Neural cell (in vitro differentiated cells): ENCODE measurements at regions not wholly inside any gene's neighbourhood (a gene's known extent, or its start where the extent isn't known, plus 50 kb on each side); places are given as distances from the start of the nearest gene placed in this dataset.

ENCODE experiments used
- H2AFZ ChIP-seq: fragments of 200-600, 300-800 bp; sonication (generic), shearing (Covaris generic); 2 replicates; pipeline ENCODE4 v1.6.0; 2014; ENCODE audit warnings: low read depth, mild to moderate bottlenecking, antibody characterized with exemption, low read length, moderate library complexity
- H3F3A ChIP-seq: fragments of 200-600 bp; shearing (Covaris generic); 2 replicates; pipeline ENCODE4 v1.6.1; 2016; ENCODE audit warnings: mild to moderate bottlenecking, moderate library complexity, mixed read lengths, antibody characterized with exemption, low read length; ENCODE audit not compliant: insufficient read depth, poor library complexity, severe bottlenecking
- H3K27ac ChIP-seq: fragments of 200-600, 300-800 bp; sonication (generic), shearing (Covaris generic); 2 replicates; pipeline ENCODE4 v1.5.1; 2014; ENCODE audit warnings: mild to moderate bottlenecking, low read length, moderate library complexity
- H3K27me3 ChIP-seq: fragments of 300-800, 200-600 bp; sonication (generic), shearing (Covaris generic); 2 replicates; pipeline ENCODE4 v1.6.0; 2014; ENCODE audit warnings: mild to moderate bottlenecking, low read depth, low read length, moderate library complexity; ENCODE audit not compliant: insufficient read depth
- H3K36me3 ChIP-seq: fragments of 300-800, 200-600 bp; sonication (generic), shearing (Covaris generic); 2 replicates; pipeline ENCODE4 v1.5.1; 2014; ENCODE audit warnings: mild to moderate bottlenecking, antibody characterized with exemption, low read length, moderate library complexity; ENCODE audit not compliant: insufficient read depth
- H3K4me2 ChIP-seq: fragments of 300-800, 200-600 bp; sonication (generic), shearing (Covaris generic); 2 replicates; pipeline ENCODE4 v1.6.0; 2014; ENCODE audit warnings: mild to moderate bottlenecking, low read length
- H3K4me3 ChIP-seq: fragments of 300-800, 200-600 bp; sonication (generic), shearing (Covaris generic); 2 replicates; pipeline ENCODE4 v1.5.1; 2014; ENCODE audit warnings: mild to moderate bottlenecking, low read length, moderate library complexity
- H3K79me2 ChIP-seq: fragments of 200-600 bp; shearing (Covaris generic); replicated peaks from 2 replicates; pipeline ENCODE4 v1.6.0; 2014; ENCODE audit warnings: mild to moderate bottlenecking, low read length, moderate library complexity; ENCODE audit not compliant: insufficient read depth
- H3K9ac ChIP-seq: fragments of 300-800, 200-600 bp; sonication (generic), shearing (Covaris generic); 2 replicates; pipeline ENCODE4 v1.6.1; 2016; ENCODE audit warnings: mild to moderate bottlenecking, low read length, mixed read lengths
- H3K9me2 ChIP-seq: fragments of 200-600 bp; shearing (Covaris generic); 2 replicates; pipeline ENCODE4 v1.6.1; 2016; ENCODE audit warnings: mild to moderate bottlenecking, low read length, mixed read lengths; ENCODE audit not compliant: insufficient read depth
- H3K9me3 ChIP-seq: fragments of 200-600, 300-800 bp; sonication (generic), shearing (Covaris generic); 2 replicates; pipeline ENCODE4 v1.6.1; 2016; ENCODE audit warnings: mild to moderate bottlenecking, mixed run types, low read length, moderate library complexity, mixed read lengths
- H4K20me1 ChIP-seq: fragments of 200-600 bp; shearing (Covaris generic); 2 replicates; pipeline ENCODE4 v1.6.1; 2016; ENCODE audit warnings: mild to moderate bottlenecking, mixed run types; ENCODE audit not compliant: insufficient read depth
- EP300 ChIP-seq: fragments of 450-650 bp; conservative IDR thresholded peaks from 2 replicates; pipeline ENCODE4 v1.6.1; 2014; ENCODE audit warnings: antibody characterized with exemption, mild to moderate bottlenecking, moderate library complexity; ENCODE audit not compliant: poor library complexity, severe bottlenecking
- EZH2 ChIP-seq: fragments of 200-600, 300-800 bp; shearing (Covaris generic), sonication (generic); IDR thresholded peaks from 2 replicates; pipeline ENCODE4 v1.6.1; 2014; ENCODE audit warnings: antibody characterized with exemption, low read length, borderline replicate concordance, mild to moderate bottlenecking; ENCODE audit not compliant: insufficient read depth, poor library complexity, severe bottlenecking
- MXI1 ChIP-seq: fragments of 450-650 bp; conservative IDR thresholded peaks from 2 replicates; pipeline ENCODE4 v1.6.1; 2014; ENCODE audit warnings: antibody characterized with exemption, mild to moderate bottlenecking; ENCODE audit not compliant: poor library complexity, severe bottlenecking
- POLR2AphosphoS5 ChIP-seq: IDR thresholded peaks from 2 replicates; pipeline ENCODE4 v1.6.1; 2012
- RAD21 ChIP-seq: fragments of 450-650 bp; conservative IDR thresholded peaks from 2 replicates; pipeline ENCODE4 v1.6.1; 2014; ENCODE audit warnings: antibody characterized with exemption, mild to moderate bottlenecking, moderate library complexity
- SMC3 ChIP-seq: fragments of 450-650 bp; conservative IDR thresholded peaks from 2 replicates; pipeline ENCODE4 v1.6.1; 2014; ENCODE audit warnings: antibody characterized with exemption, mild to moderate bottlenecking, moderate library complexity; ENCODE audit not compliant: poor library complexity
- TAF1 ChIP-seq: IDR thresholded peaks from 2 replicates; pipeline ENCODE4 v1.6.1; 2012; ENCODE audit warnings: low read depth
- TF ChIP-seq, protein P1 (sequence below): IDR thresholded peaks from 2 replicates; pipeline ENCODE4 v1.6.1; 2012; ENCODE audit warnings: borderline replicate concordance
- TF ChIP-seq, protein P2 (sequence below): fragments of 450-650 bp; IDR thresholded peaks from 2 replicates; pipeline ENCODE4 v1.5.1; 2014; ENCODE audit warnings: antibody characterized with exemption, mild to moderate bottlenecking, moderate library complexity; ENCODE audit not compliant: poor library complexity, severe bottlenecking

DNA sequence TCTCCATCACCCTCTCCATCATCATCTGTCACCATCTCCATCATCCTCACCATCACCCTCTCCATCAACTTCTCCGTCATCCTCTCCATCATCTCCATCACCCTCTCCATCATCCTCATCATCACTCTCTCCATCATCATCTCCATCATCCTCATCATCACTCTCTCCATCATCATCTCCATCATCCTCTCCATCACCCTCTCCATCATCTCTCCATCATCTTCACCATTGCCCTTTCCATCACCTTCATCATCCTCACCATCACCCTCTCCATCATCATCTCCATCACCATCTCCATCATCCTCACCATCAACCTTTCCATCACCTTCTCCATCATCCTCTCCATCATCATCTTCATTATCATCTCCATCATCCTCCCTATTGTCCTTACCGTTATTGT lies 565.5 kb upstream of the SGCD start:
- H3K27me3 ChIP-seq = no peaks in the 10 kb centered on the region
- no peak overlapping the region for H3K27ac ChIP-seq
- H2AFZ ChIP-seq = no peak overlapping the region
- TF ChIP-seq, protein P1, sequence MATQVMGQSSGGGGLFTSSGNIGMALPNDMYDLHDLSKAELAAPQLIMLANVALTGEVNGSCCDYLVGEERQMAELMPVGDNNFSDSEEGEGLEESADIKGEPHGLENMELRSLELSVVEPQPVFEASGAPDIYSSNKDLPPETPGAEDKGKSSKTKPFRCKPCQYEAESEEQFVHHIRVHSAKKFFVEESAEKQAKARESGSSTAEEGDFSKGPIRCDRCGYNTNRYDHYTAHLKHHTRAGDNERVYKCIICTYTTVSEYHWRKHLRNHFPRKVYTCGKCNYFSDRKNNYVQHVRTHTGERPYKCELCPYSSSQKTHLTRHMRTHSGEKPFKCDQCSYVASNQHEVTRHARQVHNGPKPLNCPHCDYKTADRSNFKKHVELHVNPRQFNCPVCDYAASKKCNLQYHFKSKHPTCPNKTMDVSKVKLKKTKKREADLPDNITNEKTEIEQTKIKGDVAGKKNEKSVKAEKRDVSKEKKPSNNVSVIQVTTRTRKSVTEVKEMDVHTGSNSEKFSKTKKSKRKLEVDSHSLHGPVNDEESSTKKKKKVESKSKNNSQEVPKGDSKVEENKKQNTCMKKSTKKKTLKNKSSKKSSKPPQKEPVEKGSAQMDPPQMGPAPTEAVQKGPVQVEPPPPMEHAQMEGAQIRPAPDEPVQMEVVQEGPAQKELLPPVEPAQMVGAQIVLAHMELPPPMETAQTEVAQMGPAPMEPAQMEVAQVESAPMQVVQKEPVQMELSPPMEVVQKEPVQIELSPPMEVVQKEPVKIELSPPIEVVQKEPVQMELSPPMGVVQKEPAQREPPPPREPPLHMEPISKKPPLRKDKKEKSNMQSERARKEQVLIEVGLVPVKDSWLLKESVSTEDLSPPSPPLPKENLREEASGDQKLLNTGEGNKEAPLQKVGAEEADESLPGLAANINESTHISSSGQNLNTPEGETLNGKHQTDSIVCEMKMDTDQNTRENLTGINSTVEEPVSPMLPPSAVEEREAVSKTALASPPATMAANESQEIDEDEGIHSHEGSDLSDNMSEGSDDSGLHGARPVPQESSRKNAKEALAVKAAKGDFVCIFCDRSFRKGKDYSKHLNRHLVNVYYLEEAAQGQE = no peak
- TF ChIP-seq, protein P2, sequence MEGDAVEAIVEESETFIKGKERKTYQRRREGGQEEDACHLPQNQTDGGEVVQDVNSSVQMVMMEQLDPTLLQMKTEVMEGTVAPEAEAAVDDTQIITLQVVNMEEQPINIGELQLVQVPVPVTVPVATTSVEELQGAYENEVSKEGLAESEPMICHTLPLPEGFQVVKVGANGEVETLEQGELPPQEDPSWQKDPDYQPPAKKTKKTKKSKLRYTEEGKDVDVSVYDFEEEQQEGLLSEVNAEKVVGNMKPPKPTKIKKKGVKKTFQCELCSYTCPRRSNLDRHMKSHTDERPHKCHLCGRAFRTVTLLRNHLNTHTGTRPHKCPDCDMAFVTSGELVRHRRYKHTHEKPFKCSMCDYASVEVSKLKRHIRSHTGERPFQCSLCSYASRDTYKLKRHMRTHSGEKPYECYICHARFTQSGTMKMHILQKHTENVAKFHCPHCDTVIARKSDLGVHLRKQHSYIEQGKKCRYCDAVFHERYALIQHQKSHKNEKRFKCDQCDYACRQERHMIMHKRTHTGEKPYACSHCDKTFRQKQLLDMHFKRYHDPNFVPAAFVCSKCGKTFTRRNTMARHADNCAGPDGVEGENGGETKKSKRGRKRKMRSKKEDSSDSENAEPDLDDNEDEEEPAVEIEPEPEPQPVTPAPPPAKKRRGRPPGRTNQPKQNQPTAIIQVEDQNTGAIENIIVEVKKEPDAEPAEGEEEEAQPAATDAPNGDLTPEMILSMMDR = no peak
- TF ChIP-seq EZH2 = no peak
- no peak for TF ChIP-seq TAF1
- TF ChIP-seq EP300 = no peak
- no peak for TF ChIP-seq MXI1
- TF ChIP-seq SMC3 = no peak
- no peak for TF ChIP-seq POLR2AphosphoS5
- no peak for TF ChIP-seq RAD21
- H3K9me2 ChIP-seq = no peaks in the 10 kb centered on the region
- no peak overlapping the region for H3K4me2 ChIP-seq
- no peaks in the 10 kb centered on the region for H3K9me3 ChIP-seq
- no peak overlapping the region for H3K4me3 ChIP-seq
- no peaks in the 10 kb centered on the region for H3F3A ChIP-seq
- H3K9ac ChIP-seq = no peak overlapping the region
- no peaks in the 10 kb centered on the region for H3K79me2 ChIP-seq
- no peaks in the 10 kb centered on the region for H3K36me3 ChIP-seq
- no peaks in the 10 kb centered on the region for H4K20me1 ChIP-seq

DNA sequence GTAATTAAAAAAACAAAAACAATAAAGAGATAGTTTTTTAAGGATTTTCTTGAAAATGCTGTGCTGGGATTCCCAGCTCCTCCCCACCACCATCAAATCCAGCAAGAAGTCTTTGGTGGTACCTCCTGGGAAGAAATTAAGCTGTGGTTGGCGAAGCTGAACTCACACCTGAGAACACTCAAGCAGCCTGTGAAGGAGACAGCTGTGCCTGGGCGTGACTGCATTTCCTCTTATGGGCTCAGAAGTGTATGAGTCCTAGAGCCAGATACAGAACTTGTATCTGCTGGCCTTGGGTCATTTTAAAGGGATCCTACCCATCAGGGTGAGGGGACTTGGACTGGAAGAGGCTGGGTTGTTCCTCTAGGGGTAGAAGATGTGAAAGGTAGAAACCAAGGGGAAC lies 561.2 kb upstream of the SGCD start:
- no peaks in the 10 kb centered on the region for H4K20me1 ChIP-seq
- H3K4me3 ChIP-seq = no peak overlapping the region

More for the DNA sequence above, 561.2 kb upstream of the SGCD start:
- Histone ChIP-seq H3F3A (no peaks in the 10 kb centered on the region), H3K36me3 (no peaks in the 10 kb centered on the region), H3K79me2 (no peaks in the 10 kb centered on the region), H3K27me3 (no peaks in the 10 kb centered on the region), H3K4me2 (no peak overlapping the region), H3K9me3 (no peaks in the 10 kb centered on the region), H3K9ac (no peak overlapping the region), H3K27ac (no peak overlapping the region), H2AFZ (no peak overlapping the region), H3K9me2 (no peaks in the 10 kb centered on the region)
- TF ChIP-seq SMC3 (no peak), MXI1 (no peak), TAF1 (no peak), POLR2AphosphoS5 (no peak), EZH2 (no peak), RAD21 (no peak), EP300 (no peak)
- TF ChIP-seq, protein P1 = no peak
- TF ChIP-seq, protein P2 = no peak
